Keratinocyte (primary cell): ENCODE measurements at regions not wholly inside any gene's neighbourhood (a gene's known extent, or its start where the extent isn't known, plus 50 kb on each side); places are given as distances from the start of the nearest gene placed in this dataset.
A peak's percentile ranks its signal among the peaks of the same experiment; 100 is the strongest.

Experiments used
- DNase-seq: peaks from one replicate; pipeline ENCODE4 v3.0.0-alpha.2; 2011; ENCODE audit warnings: low read depth, missing footprints, low spot score
- FAIRE-seq: peaks from 2 replicates; lab custom pipeline; 2011; peaks lifted over from hg19 to GRCh38; lab: Jason Lieb, UNC
- H2AFZ ChIP-seq: 2 replicates; pipeline ENCODE4 v1.6.0; 2012; ENCODE audit warnings: low read length, control low read depth, inconsistent platforms; ENCODE audit not compliant: control insufficient read depth
- H3K27ac ChIP-seq: 2 replicates; pipeline ENCODE4 v1.5.1; 2011; ENCODE audit warnings: low read length; ENCODE audit not compliant: control insufficient read depth, insufficient read depth
- H3K27me3 ChIP-seq: 3 replicates; pipeline ENCODE4 v1.6.0; 2011; ENCODE audit warnings: low read length; ENCODE audit not compliant: control insufficient read depth, insufficient read depth; ENCODE audit errors: extremely low read depth
- H3K36me3 ChIP-seq, 2 experiments: 2 replicates in 1 of 2; 3 replicates in 1 of 2; pipeline ENCODE4 v1.5.1; 2011; ENCODE audit warnings: low read length in 2 of 2, mild to moderate bottlenecking in 1 of 2; ENCODE audit not compliant: control insufficient read depth in 2 of 2, insufficient read depth in 2 of 2; ENCODE audit errors: extremely low read depth in 1 of 2
- H3K4me1 ChIP-seq: 3 replicates; pipeline ENCODE4 v1.5.1; 2011; ENCODE audit warnings: low read length; ENCODE audit not compliant: control insufficient read depth, insufficient read depth; ENCODE audit errors: extremely low read depth
- H3K4me2 ChIP-seq: 3 replicates; pipeline ENCODE4 v1.6.0; 2011; ENCODE audit warnings: low read depth, low read length; ENCODE audit not compliant: control insufficient read depth, insufficient read depth; ENCODE audit errors: extremely low read depth
- H3K4me3 ChIP-seq, 3 experiments: fragments of 200-600 bp in 1 of 3; sonication (generic) in 1 of 3; 2 replicates in 2 of 3; 3 replicates in 1 of 3; pipeline ENCODE4 v1.5.1; 2011 to 2016; ENCODE audit warnings: low read length in 3 of 3, mild to moderate bottlenecking in 3 of 3, control low read depth in 2 of 3, inconsistent platforms in 1 of 3, low read depth in 1 of 3, mixed read lengths in 1 of 3, mixed run types in 1 of 3, moderate library complexity in 1 of 3; ENCODE audit not compliant: control insufficient read depth in 2 of 3, insufficient read depth in 2 of 3; ENCODE audit errors: extremely low read depth in 1 of 3
- H3K79me2 ChIP-seq: 2 replicates; pipeline ENCODE4 v1.6.0; 2012; ENCODE audit warnings: low read length; ENCODE audit not compliant: control insufficient read depth, insufficient read depth
- H3K9ac ChIP-seq: 3 replicates; pipeline ENCODE4 v1.6.0; 2011; ENCODE audit warnings: low read length; ENCODE audit not compliant: control insufficient read depth, insufficient read depth; ENCODE audit errors: extremely low read depth
- H3K9me1 ChIP-seq: 3 replicates; pipeline ENCODE4 v1.6.0; 2011; ENCODE audit warnings: low read length; ENCODE audit not compliant: control insufficient read depth, insufficient read depth; ENCODE audit errors: extremely low read depth
- H3K9me3 ChIP-seq: 2 replicates; pipeline ENCODE4 v1.5.1; 2012; ENCODE audit warnings: low read depth, low read length; ENCODE audit not compliant: control insufficient read depth
- H4K20me1 ChIP-seq: 3 replicates; pipeline ENCODE4 v1.6.0; 2011; ENCODE audit warnings: low read length; ENCODE audit not compliant: control insufficient read depth, insufficient read depth; ENCODE audit errors: extremely low read depth
- EZH2 ChIP-seq: IDR thresholded peaks from one replicate; pipeline ENCODE4 v1.6.1; 2012; ENCODE audit warnings: inconsistent platforms, mild to moderate bottlenecking, low read length, moderate library complexity
- dilution Hi-C: fragments of 300-500 bp; cut with MboI; formaldehyde crosslinking; loops from one replicate; pipeline ENCODE4 v1.7.0; 2020; ENCODE audit warnings: low sequenced_read_pairs; ENCODE audit not compliant: extremely low pct_ligation_motif_present
- TF ChIP-seq, protein P1 (sequence below), 3 experiments: IDR thresholded peaks in 1 of 3; conservative IDR thresholded peaks in 1 of 3; optimal IDR thresholded peaks in 1 of 3; 2 replicates in 2 of 3; 3 replicates in 1 of 3; pipeline versions ENCODE3 to v1.5.1; 2011; ENCODE audit warnings: low read length in 3 of 3, mild to moderate bottlenecking in 3 of 3, moderate library complexity in 2 of 3, control low read depth in 1 of 3, inconsistent platforms in 1 of 3; ENCODE audit not compliant: insufficient read depth in 2 of 3; ENCODE audit errors: extremely low read depth in 1 of 3

DNA sequence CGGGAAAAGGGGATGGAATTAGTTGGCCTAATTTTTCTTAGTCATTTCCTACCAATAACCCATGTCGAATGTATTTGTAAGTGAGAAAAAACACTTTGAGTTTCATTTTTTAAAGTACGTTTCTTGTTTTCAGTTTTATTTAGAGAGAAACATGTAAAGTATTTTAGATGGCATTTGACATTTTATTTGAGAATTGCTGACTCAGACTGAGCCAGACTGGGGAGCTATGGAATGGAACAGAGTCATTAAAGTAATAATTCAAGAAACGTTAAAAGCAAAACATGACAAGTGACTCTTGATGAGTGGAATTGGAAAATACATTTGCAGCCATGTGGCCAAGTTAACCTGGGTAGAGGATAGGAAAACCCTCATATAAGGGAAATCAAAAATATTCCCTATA is 286.1 kb upstream of the NPSR1 start:
- H2AFZ ChIP-seq = no peak overlapping the region
- dilution Hi-C loops = no loop called here
- H3K27ac ChIP-seq = no peak overlapping the region
- no peak overlapping the region for H3K4me3 ChIP-seq
- no peaks in the 10 kb centered on the region for H3K79me2 ChIP-seq
- H3K9ac ChIP-seq = no peak overlapping the region
- H3K4me2 ChIP-seq = no peak overlapping the region
- H3K36me3 ChIP-seq = no peaks in the 10 kb centered on the region
- TF ChIP-seq, protein P1, sequence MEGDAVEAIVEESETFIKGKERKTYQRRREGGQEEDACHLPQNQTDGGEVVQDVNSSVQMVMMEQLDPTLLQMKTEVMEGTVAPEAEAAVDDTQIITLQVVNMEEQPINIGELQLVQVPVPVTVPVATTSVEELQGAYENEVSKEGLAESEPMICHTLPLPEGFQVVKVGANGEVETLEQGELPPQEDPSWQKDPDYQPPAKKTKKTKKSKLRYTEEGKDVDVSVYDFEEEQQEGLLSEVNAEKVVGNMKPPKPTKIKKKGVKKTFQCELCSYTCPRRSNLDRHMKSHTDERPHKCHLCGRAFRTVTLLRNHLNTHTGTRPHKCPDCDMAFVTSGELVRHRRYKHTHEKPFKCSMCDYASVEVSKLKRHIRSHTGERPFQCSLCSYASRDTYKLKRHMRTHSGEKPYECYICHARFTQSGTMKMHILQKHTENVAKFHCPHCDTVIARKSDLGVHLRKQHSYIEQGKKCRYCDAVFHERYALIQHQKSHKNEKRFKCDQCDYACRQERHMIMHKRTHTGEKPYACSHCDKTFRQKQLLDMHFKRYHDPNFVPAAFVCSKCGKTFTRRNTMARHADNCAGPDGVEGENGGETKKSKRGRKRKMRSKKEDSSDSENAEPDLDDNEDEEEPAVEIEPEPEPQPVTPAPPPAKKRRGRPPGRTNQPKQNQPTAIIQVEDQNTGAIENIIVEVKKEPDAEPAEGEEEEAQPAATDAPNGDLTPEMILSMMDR (optimal IDR thresholded peaks at IDR 0.05 in 1 of 3, IDR thresholded peaks at IDR 0.05 in 1 of 3, conservative IDR thresholded peaks at IDR 0.05 in 1 of 3; ENCODE audit: extremely low read depth in 1 of 3, insufficient read depth in 2 of 3, low read length in 3 of 3) = no peak
- TF ChIP-seq EZH2 = no peak
- H3K4me1 ChIP-seq = no peaks in the 10 kb centered on the region
- FAIRE-seq (peak; percentile 34), DNase-seq (no peak)
- H3K9me1 ChIP-seq = no peaks in the 10 kb centered on the region
- H3K9me3 ChIP-seq = no peaks in the 10 kb centered on the region
- H4K20me1 ChIP-seq = no peaks in the 10 kb centered on the region
- H3K27me3 ChIP-seq = no peaks in the 10 kb centered on the region

DNA sequence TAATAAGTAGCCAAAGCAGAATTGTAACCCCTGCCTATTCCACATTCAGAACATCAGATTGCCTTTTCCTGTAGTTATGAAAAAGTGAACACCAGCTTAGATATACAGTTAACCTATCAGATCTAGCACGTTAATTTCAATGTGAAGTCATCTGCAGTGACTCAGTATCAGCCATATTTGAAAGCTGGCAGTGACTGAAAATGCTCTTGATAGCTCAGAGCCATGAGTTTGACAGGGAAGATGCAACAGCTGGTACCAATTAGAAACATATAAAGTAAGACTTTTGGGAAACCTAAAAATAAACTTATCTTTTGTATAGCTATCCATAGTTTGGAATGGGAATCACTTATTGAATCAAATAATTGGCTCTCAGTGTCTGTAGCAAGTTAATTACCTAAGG is 284.1 kb upstream of the NPSR1 start:
- no peaks in the 10 kb centered on the region for H3K4me1 ChIP-seq
- no peaks in the 10 kb centered on the region for H3K27me3 ChIP-seq
- no peak overlapping the region for H3K4me3 ChIP-seq
- H3K9me1 ChIP-seq = no peaks in the 10 kb centered on the region
- no peak overlapping the region for H2AFZ ChIP-seq
- no peak overlapping the region for H3K4me2 ChIP-seq
- FAIRE-seq (no peak), DNase-seq (no peak)
- dilution Hi-C loops = no loop called here
- no peaks in the 10 kb centered on the region for H3K9me3 ChIP-seq
- H4K20me1 ChIP-seq = no peaks in the 10 kb centered on the region
- H3K27ac ChIP-seq = no peak overlapping the region
- H3K9ac ChIP-seq = no peak overlapping the region
- H3K79me2 ChIP-seq = no peaks in the 10 kb centered on the region
- no peaks in the 10 kb centered on the region for H3K36me3 ChIP-seq
- TF ChIP-seq, protein P1 (optimal IDR thresholded peaks at IDR 0.05 in 1 of 3, IDR thresholded peaks at IDR 0.05 in 1 of 3, conservative IDR thresholded peaks at IDR 0.05 in 1 of 3; ENCODE audit: extremely low read depth in 1 of 3, insufficient read depth in 2 of 3, low read length in 3 of 3) = no peak
- TF ChIP-seq EZH2 = no peak
